Fibroblast of lung (primary cell): ENCODE measurements at regions not wholly inside any gene's neighbourhood (a gene's known extent, or its start where the extent isn't known, plus 50 kb on each side); places are given as distances from the start of the nearest gene placed in this dataset.
"Not testable (repeated sequence)": the region's sequence is repeated elsewhere in the genome, so short reads cannot be mapped to it uniquely, and the experiment has no call there.

ENCODE experiments used
- DNase-seq, 2 donors: peaks; one replicate each; pipeline versions ENCODE4 v3.0.0 to v3.0.0-alpha.2; 2010; ENCODE audit warnings: low read depth in 2 of 2
- H2AFZ ChIP-seq: 2 replicates; pipeline ENCODE4 v1.5.1; 2012; ENCODE audit warnings: low read length, control low read depth, inconsistent platforms
- H3K27ac ChIP-seq: 2 replicates; pipeline ENCODE4 v1.5.1; 2011; ENCODE audit warnings: low read length, control low read depth; ENCODE audit not compliant: insufficient read depth
- H3K27me3 ChIP-seq: 2 replicates; pipeline ENCODE4 v1.5.1; 2011; ENCODE audit warnings: mild to moderate bottlenecking, low read length; ENCODE audit not compliant: control insufficient read depth, insufficient read depth
- H3K36me3 ChIP-seq: 2 replicates; pipeline ENCODE4 v1.5.1; 2011; ENCODE audit warnings: low read length; ENCODE audit not compliant: control insufficient read depth, insufficient read depth
- H3K4me1 ChIP-seq: 2 replicates; pipeline ENCODE4 v1.5.1; 2011; ENCODE audit warnings: low read length; ENCODE audit not compliant: control insufficient read depth, insufficient read depth; ENCODE audit errors: extremely low read depth
- H3K4me2 ChIP-seq: 2 replicates; pipeline ENCODE4 v1.5.1; 2011; ENCODE audit warnings: low read length, control low read depth; ENCODE audit not compliant: insufficient read depth; ENCODE audit errors: extremely low read depth
- H3K4me3 ChIP-seq, 4 experiments: fragments of 200-600 bp in 1 of 4; sonication (generic) in 1 of 4; replicated peaks in 1 of 4; 2 replicates each; pipeline ENCODE4 v1.5.1; 2011 to 2016; ENCODE audit warnings: low read length in 4 of 4, low read depth in 3 of 4, mild to moderate bottlenecking in 3 of 4, control low read depth in 2 of 4, inconsistent platforms in 1 of 4, mixed read lengths in 1 of 4; ENCODE audit not compliant: insufficient read depth in 1 of 4; ENCODE audit errors: control extremely low read depth in 1 of 4
- H3K79me2 ChIP-seq: 2 replicates; pipeline ENCODE4 v1.5.1; 2012; ENCODE audit warnings: mild to moderate bottlenecking, low read length, inconsistent platforms; ENCODE audit not compliant: control insufficient read depth, insufficient read depth
- H3K9ac ChIP-seq: 2 replicates; pipeline ENCODE4 v1.5.1; 2011; ENCODE audit warnings: mild to moderate bottlenecking, low read length, control low read depth; ENCODE audit not compliant: insufficient read depth
- H3K9me3 ChIP-seq: 2 replicates; pipeline ENCODE4 v1.5.1; 2012; ENCODE audit warnings: low read depth, low read length; ENCODE audit not compliant: control insufficient read depth, insufficient read depth
- H4K20me1 ChIP-seq: 2 replicates; pipeline ENCODE4 v1.5.1; 2011; ENCODE audit warnings: low read length; ENCODE audit not compliant: control insufficient read depth, insufficient read depth; ENCODE audit errors: extremely low read depth
- EZH2 ChIP-seq: IDR thresholded peaks from 2 replicates; pipeline ENCODE4 v1.5.1; 2012; ENCODE audit warnings: low read length, control low read depth, mild to moderate bottlenecking; ENCODE audit errors: missing control alignments
- TF ChIP-seq, protein P1 (sequence below), 2 donors: IDR thresholded peaks in 1 of 2; conservative IDR thresholded peaks in 1 of 2; 1 replicate in 1 of 2; 2 replicates in 1 of 2; pipeline ENCODE4 v1.5.1; 2011 to 2012; ENCODE audit warnings: low read length in 2 of 2, control low read depth in 1 of 2, inconsistent platforms in 1 of 2, low read depth in 1 of 2, mild to moderate bottlenecking in 1 of 2

DNA sequence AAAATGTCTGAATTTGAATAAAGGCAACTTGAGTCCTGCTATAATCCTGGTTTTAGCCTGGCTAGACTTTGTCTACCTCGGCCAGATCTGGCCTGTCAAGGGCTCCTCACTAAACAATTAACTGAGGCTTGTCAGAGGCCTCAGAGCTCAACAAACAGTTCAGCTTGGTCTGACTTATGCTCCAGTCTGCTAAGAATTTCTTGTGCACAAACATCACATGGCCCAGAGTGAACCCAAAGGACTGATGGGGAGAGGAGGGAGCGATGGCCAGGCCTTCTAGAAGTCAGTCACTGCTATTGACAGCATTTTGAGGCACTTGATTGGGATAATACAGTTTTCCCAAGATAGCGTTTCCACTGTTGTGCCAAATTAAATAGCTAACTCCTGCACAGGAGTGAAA, 555.1 kb upstream of the ID2 start:
- no peak for DNase-seq
- no peak overlapping the region for H3K9ac ChIP-seq
- no peak for TF ChIP-seq EZH2
- TF ChIP-seq, protein P1, sequence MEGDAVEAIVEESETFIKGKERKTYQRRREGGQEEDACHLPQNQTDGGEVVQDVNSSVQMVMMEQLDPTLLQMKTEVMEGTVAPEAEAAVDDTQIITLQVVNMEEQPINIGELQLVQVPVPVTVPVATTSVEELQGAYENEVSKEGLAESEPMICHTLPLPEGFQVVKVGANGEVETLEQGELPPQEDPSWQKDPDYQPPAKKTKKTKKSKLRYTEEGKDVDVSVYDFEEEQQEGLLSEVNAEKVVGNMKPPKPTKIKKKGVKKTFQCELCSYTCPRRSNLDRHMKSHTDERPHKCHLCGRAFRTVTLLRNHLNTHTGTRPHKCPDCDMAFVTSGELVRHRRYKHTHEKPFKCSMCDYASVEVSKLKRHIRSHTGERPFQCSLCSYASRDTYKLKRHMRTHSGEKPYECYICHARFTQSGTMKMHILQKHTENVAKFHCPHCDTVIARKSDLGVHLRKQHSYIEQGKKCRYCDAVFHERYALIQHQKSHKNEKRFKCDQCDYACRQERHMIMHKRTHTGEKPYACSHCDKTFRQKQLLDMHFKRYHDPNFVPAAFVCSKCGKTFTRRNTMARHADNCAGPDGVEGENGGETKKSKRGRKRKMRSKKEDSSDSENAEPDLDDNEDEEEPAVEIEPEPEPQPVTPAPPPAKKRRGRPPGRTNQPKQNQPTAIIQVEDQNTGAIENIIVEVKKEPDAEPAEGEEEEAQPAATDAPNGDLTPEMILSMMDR (conservative IDR thresholded peaks at IDR 0.05 in 1 of 2, IDR thresholded peaks at IDR 0.05 in 1 of 2; ENCODE audit: low read depth in 1 of 2, low read length in 2 of 2): no peak
- H3K27me3 ChIP-seq: no peaks in the 10 kb centered on the region
- H3K4me2 ChIP-seq: no peak overlapping the region
- H3K9me3 ChIP-seq: no peaks in the 10 kb centered on the region
- H3K27ac ChIP-seq: no peak overlapping the region
- no peaks in the 10 kb centered on the region for H3K36me3 ChIP-seq
- no peaks in the 10 kb centered on the region for H3K4me1 ChIP-seq
- H2AFZ ChIP-seq: no peak overlapping the region
- H3K79me2 ChIP-seq: no peaks in the 10 kb centered on the region
- no peaks in the 10 kb centered on the region for H4K20me1 ChIP-seq
- H3K4me3 ChIP-seq: no peak overlapping the region

DNA sequence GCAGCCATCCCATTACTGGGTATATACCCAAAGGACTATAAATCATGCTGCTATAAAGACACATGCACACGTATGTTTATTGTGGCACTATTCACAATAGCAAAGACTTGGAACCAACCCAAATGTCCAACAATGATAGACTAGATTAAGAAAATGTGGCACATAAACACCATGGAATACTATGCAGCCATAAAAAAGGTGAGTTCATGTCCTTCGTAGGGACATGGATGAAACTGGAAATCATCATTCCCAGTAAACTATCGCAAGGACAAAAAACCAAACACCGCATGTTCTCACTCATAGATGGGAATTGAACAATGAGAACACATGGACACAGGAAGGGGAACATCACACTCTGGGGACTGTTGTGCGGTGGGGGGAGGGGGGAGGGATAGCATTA, 550.4 kb upstream of the ID2 start:
- H2AFZ ChIP-seq, H3K9ac ChIP-seq, H3K4me2 ChIP-seq, H3K79me2 ChIP-seq, H3K27me3 ChIP-seq, DNase-seq, H3K4me1 ChIP-seq, H3K4me3 ChIP-seq, H3K36me3 ChIP-seq, H3K27ac ChIP-seq, H3K9me3 ChIP-seq, H4K20me1 ChIP-seq: not testable (repeated sequence)

DNA sequence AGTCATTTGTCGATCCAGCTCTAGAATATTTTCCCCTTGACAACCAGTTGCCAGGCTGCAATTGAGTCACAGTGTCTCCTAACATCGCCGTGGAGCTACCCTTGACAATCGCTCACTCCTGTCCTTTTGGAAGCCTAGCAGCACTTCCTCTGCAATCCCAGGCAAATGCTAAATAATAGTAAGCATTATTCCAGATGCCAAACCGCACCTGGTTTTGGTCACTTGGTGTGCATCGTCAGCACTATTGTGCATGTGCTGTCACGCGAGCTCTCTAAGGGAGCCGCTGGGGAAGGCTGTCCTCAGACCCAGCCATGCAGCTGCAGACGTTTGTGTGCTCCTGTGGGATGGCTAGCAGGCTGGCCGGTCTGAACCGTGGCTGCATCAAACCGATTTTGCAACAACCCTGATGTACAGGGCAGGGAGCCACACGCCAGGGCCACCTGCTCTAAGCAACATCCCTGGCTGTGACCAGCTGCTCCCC, 549.5 kb upstream of the ID2 start:
- Histone ChIP-seq H3K4me1 (no peaks in the 10 kb centered on the region), H3K27me3 (no peaks in the 10 kb centered on the region), H3K4me2 (no peak overlapping the region), H3K9me3 (no peaks in the 10 kb centered on the region), H3K9ac (no peak overlapping the region), H3K79me2 (no peaks in the 10 kb centered on the region), H3K4me3 (no peak overlapping the region), H3K27ac (no peak overlapping the region), H4K20me1 (no peaks in the 10 kb centered on the region), H3K36me3 (no peaks in the 10 kb centered on the region), H2AFZ (no peak overlapping the region)
- TF ChIP-seq, protein P1 (conservative IDR thresholded peaks at IDR 0.05 in 1 of 2, IDR thresholded peaks at IDR 0.05 in 1 of 2; ENCODE audit: low read depth in 1 of 2, low read length in 2 of 2): no peak
- TF ChIP-seq EZH2: no peak
- DNase-seq: peak in 1 of 2 donors; percentile 66
